Neural cell (in vitro differentiated cells): ENCODE measurements at regions not wholly inside any gene's neighbourhood (a gene's known extent, or its start where the extent isn't known, plus 50 kb on each side); places are given as distances from the start of the nearest gene placed in this dataset.

Experiments
- CTCF ChIP-seq: fragments of 450-650 bp; IDR thresholded peaks from 2 replicates; pipeline ENCODE4 v1.5.1; 2014; ENCODE audit warnings: antibody characterized with exemption, mild to moderate bottlenecking, moderate library complexity; ENCODE audit not compliant: poor library complexity, severe bottlenecking
- EP300 ChIP-seq: fragments of 450-650 bp; conservative IDR thresholded peaks from 2 replicates; pipeline ENCODE4 v1.6.1; 2014; ENCODE audit warnings: antibody characterized with exemption, mild to moderate bottlenecking, moderate library complexity; ENCODE audit not compliant: poor library complexity, severe bottlenecking
- EZH2 ChIP-seq: fragments of 200-600, 300-800 bp; shearing (Covaris generic), sonication (generic); IDR thresholded peaks from 2 replicates; pipeline ENCODE4 v1.6.1; 2014; ENCODE audit warnings: antibody characterized with exemption, low read length, borderline replicate concordance, mild to moderate bottlenecking; ENCODE audit not compliant: insufficient read depth, poor library complexity, severe bottlenecking
- MXI1 ChIP-seq: fragments of 450-650 bp; conservative IDR thresholded peaks from 2 replicates; pipeline ENCODE4 v1.6.1; 2014; ENCODE audit warnings: antibody characterized with exemption, mild to moderate bottlenecking; ENCODE audit not compliant: poor library complexity, severe bottlenecking
- POLR2AphosphoS5 ChIP-seq: IDR thresholded peaks from 2 replicates; pipeline ENCODE4 v1.6.1; 2012
- RAD21 ChIP-seq: fragments of 450-650 bp; conservative IDR thresholded peaks from 2 replicates; pipeline ENCODE4 v1.6.1; 2014; ENCODE audit warnings: antibody characterized with exemption, mild to moderate bottlenecking, moderate library complexity
- REST ChIP-seq: IDR thresholded peaks from 2 replicates; pipeline ENCODE4 v1.6.1; 2012; ENCODE audit warnings: borderline replicate concordance
- SMC3 ChIP-seq: fragments of 450-650 bp; conservative IDR thresholded peaks from 2 replicates; pipeline ENCODE4 v1.6.1; 2014; ENCODE audit warnings: antibody characterized with exemption, mild to moderate bottlenecking, moderate library complexity; ENCODE audit not compliant: poor library complexity

- TF ChIP-seq CTCF (no peak), MXI1 (no peak), POLR2AphosphoS5 (no peak), EZH2 (no peak), REST (no peak), EP300 (no peak), RAD21 (no peak), SMC3 (no peak)
These were observed 101.8 kb upstream of the VEGFC start for GRCh38 chr4:176894498-176894897.
